AG04450 (cell line): ENCODE measurements at regions not wholly inside any gene's neighbourhood (a gene's known extent, or its start where the extent isn't known, plus 50 kb on each side); places are given as distances from the start of the nearest gene placed in this dataset.

Experiments used
- CTCF ChIA-PET: fragments of 300-600, 350-600 bp; formaldehyde crosslinking; extraction: SDS; loops from one replicate; lab custom pipeline; 2022; ENCODE audit warnings: antibody characterized with exemption, inconsistent platforms; lab: Charles Lee
- POLR2A ChIA-PET: fragments of 350-600 bp; formaldehyde crosslinking; extraction: SDS; loops from one replicate; lab custom pipeline; 2021; ENCODE audit warnings: antibody characterized with exemption, inconsistent platforms; lab: Yijun Ruan, JAX
- DNase-seq: peaks from one replicate; pipeline ENCODE4 v3.0.0-alpha.2; 2011; ENCODE audit warnings: low read depth, low spot score
- H3K27ac ChIP-seq: one replicate; pipeline ENCODE4 v1.5.1; 2012; ENCODE audit warnings: low read depth, low read length, control low read depth
- H3K27me3 ChIP-seq: one replicate; pipeline ENCODE4 v1.6.0; 2012; ENCODE audit warnings: low read length; ENCODE audit not compliant: control insufficient read depth, insufficient read depth
- H3K4me3 ChIP-seq: 2 replicates; pipeline ENCODE4 v1.5.1; 2011; ENCODE audit warnings: mild to moderate bottlenecking, low read depth, low read length, control low read depth
- H3K9me3 ChIP-seq: 2 replicates; pipeline ENCODE4 v1.5.1; 2012; ENCODE audit warnings: low read length; ENCODE audit not compliant: control insufficient read depth, insufficient read depth
- CTCF ChIP-seq: IDR thresholded peaks from 2 replicates; pipeline ENCODE4 v1.5.1; 2011; ENCODE audit warnings: low read depth, low read length, control low read depth, inconsistent platforms

GRCh38 chr9:129467004-129467588, 153.8 kb downstream of the C9orf50 start:
- POLR2A ChIA-PET = no interaction called here
- no peak overlapping the region for H3K4me3 ChIP-seq
- H3K27ac ChIP-seq = no peak overlapping the region
- no peaks in the 10 kb centered on the region; the same call in 1 of the 2 replicates for H3K9me3 ChIP-seq
- no peak for DNase-seq
- no peak for TF ChIP-seq CTCF
- H3K27me3 ChIP-seq = no peaks in the 10 kb centered on the region
- CTCF ChIA-PET = no interaction called here

- CTCF ChIA-PET = interaction anchor here (1.3 kb wide), 1 partner anchor 292 kb away, joined by 3 read pairs; no protein-coding TSS in a partner anchor
- Histone ChIP-seq H3K9me3 (no peaks in the 10 kb centered on the region; the same call in 1 of the 2 replicates), H3K27ac (no peak overlapping the region), H3K27me3 (no peaks in the 10 kb centered on the region), H3K4me3 (no peak overlapping the region)
- TF ChIP-seq CTCF = no peak
- DNase-seq = no peak
- POLR2A ChIA-PET = interaction anchor here (1.1 kb wide), 1 partner anchor 18 kb away, joined by 3 read pairs; no protein-coding TSS in a partner anchor
Observed at GRCh38 chr9:129465834-129466535, 154.9 kb downstream of the C9orf50 start.

DNA sequence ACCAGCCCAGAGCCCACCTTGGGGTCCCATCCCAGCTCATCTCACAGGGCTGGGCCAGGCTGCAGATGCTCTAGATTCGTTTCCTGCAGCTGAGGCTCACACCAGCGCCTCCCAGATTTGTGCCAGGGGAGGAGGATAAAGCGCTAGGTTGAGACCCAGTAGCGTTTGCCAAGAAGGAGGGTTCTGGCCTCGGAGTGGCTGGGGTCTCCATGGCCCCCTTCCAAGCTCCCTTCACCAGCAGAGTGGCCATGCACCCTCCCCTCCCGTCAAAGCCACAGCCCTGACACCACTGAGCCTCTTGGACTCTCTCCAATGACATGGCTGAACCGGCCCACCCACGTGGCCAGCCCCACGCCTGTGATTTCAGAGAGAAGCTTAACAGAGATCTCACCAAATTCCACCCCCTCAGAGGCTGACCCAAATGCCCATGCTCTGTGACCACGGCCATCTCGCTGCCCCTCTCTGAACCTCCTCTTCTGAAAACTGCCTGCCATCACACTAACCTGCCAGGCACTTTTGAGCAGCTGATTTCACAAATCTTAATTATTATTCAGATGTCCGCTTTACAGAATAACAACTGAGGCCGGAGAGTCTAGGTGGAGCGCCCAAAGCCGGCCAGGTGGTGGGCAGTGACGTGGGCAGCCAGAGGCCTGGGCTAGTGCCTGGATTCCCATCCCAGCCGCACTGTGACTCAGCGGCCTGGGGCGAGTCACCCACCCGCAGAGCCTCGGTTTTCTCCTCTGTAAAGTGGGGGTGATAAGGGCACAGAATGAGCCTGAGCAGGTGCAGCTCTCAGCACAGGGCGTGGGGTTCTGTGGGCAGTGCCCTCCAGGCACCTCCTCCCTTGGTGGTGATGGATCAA, 155.7 kb downstream of the C9orf50 start:
- Histone ChIP-seq H3K9me3 (no peaks in the 10 kb centered on the region; the same call in 1 of the 2 replicates), H3K27ac (peak overlapping the region; percentile 31), H3K27me3 (no peaks in the 10 kb centered on the region), H3K4me3 (no peak overlapping the region)
- no peak for TF ChIP-seq CTCF
- ChIA-PET CTCF (interaction anchor here (1.3 kb wide), 1 partner anchor 291 kb away, joined by 3 read pairs; no protein-coding TSS in a partner anchor), POLR2A (interaction anchor here (0.5 to 1.1 kb wide), 3 partner anchors 17 to 323 kb away, joined by 3 read pairs; no protein-coding TSS in a partner anchor)
- no peak for DNase-seq

GRCh38 chr9:129463994-129464393, 156.9 kb downstream of the C9orf50 start:
- H3K9me3 ChIP-seq = no peaks in the 10 kb centered on the region
- no peak for DNase-seq
- H3K27me3 ChIP-seq = no peaks in the 10 kb centered on the region
- H3K27ac ChIP-seq = no peak overlapping the region
- CTCF ChIA-PET = interaction anchor here (0.6 kb wide), 2 partner anchors 252 to 297 kb away, joined by 3 to 4 read pairs; no protein-coding TSS in a partner anchor
- POLR2A ChIA-PET = interaction anchor here (0.6 to 0.7 kb wide), 2 partner anchors 110 to 130 kb away, joined by 3 to 4 read pairs; no protein-coding TSS in a partner anchor
- H3K4me3 ChIP-seq = no peak overlapping the region
- no peak for TF ChIP-seq CTCF
